NB4 (cell line): ENCODE measurements at regions not wholly inside any gene's neighbourhood (a gene's known extent, or its start where the extent isn't known, plus 50 kb on each side); places are given as distances from the start of the nearest gene placed in this dataset.

ENCODE experiments used
- DNase-seq: peaks from one replicate; pipeline ENCODE4 v3.0.0; 2010; ENCODE audit warnings: low read depth
- H3K4me3 ChIP-seq: one replicate; pipeline ENCODE4 v1.5.1; 2011; ENCODE audit warnings: mild to moderate bottlenecking, low read depth, low read length, moderate library complexity
- MYC ChIP-seq: IDR thresholded peaks from 2 replicates; pipeline ENCODE4 v1.6.1; 2011; ENCODE audit warnings: low read depth, low read length
- POLR2A ChIP-seq: IDR thresholded peaks from 2 replicates; pipeline ENCODE4 v1.6.1; 2011; ENCODE audit warnings: mild to moderate bottlenecking; ENCODE audit not compliant: insufficient read length; ENCODE audit errors: extremely low read depth
- TF ChIP-seq, protein P1 (sequence below): IDR thresholded peaks from one replicate; pipeline ENCODE4 v1.5.1; 2012; ENCODE audit warnings: low read depth, low read length
- TF ChIP-seq, protein P2 (sequence below): IDR thresholded peaks from 2 replicates; pipeline ENCODE4 v1.6.1; 2011; ENCODE audit warnings: low read depth, low read length

DNA sequence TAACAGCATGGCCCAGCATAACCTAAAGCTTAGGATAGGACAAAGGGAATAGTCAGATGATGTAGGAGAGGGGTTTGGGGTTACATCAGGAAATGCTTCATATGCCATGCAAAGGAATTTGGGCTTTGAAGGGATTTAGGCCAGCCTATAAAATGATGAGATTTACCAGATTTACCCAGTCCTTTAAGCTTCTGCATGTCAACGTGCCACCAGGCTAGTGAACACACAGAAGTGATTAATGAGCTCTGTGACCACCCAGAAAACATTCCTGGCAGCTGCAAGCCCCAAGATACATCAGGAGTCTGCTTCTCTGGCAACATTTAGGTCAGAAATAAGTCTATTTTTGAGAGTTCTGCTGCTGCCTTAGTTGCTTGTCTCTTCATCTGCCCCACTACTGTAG is 118.3 kb downstream of the LRIG3 start:
- DNase-seq, result no peak
- H3K4me3 ChIP-seq, result no peak overlapping the region
- TF ChIP-seq, protein P1, sequence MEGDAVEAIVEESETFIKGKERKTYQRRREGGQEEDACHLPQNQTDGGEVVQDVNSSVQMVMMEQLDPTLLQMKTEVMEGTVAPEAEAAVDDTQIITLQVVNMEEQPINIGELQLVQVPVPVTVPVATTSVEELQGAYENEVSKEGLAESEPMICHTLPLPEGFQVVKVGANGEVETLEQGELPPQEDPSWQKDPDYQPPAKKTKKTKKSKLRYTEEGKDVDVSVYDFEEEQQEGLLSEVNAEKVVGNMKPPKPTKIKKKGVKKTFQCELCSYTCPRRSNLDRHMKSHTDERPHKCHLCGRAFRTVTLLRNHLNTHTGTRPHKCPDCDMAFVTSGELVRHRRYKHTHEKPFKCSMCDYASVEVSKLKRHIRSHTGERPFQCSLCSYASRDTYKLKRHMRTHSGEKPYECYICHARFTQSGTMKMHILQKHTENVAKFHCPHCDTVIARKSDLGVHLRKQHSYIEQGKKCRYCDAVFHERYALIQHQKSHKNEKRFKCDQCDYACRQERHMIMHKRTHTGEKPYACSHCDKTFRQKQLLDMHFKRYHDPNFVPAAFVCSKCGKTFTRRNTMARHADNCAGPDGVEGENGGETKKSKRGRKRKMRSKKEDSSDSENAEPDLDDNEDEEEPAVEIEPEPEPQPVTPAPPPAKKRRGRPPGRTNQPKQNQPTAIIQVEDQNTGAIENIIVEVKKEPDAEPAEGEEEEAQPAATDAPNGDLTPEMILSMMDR, result no peak
- no peak for TF ChIP-seq POLR2A
- TF ChIP-seq, protein P2, sequence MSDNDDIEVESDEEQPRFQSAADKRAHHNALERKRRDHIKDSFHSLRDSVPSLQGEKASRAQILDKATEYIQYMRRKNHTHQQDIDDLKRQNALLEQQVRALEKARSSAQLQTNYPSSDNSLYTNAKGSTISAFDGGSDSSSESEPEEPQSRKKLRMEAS, result no peak
- no peak for TF ChIP-seq MYC

DNA sequence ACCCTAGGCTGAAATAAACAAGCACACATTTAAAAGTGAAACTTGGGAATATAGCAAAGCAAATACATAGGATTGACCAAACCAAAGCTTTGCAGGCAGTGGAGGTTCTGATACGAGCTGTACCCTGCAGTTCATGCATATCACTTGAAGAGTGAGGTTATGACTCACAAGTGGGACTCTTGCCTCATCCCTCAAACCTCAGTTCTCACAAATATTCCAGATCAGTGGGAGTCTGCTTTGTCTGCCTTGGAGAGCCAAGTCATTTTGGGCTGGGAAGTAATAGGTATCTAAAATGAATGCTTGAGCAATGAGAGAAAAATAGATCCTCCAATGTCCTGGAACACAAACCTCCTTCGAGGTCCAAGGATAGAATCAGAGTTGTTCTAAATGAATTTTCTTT is 116.4 kb downstream of the LRIG3 start:
- no peak overlapping the region for H3K4me3 ChIP-seq
- no peak for TF ChIP-seq MYC
- TF ChIP-seq POLR2A, result no peak
- TF ChIP-seq, protein P1, result no peak
- TF ChIP-seq, protein P2, result no peak
- peak; percentile 15 for DNase-seq

DNA sequence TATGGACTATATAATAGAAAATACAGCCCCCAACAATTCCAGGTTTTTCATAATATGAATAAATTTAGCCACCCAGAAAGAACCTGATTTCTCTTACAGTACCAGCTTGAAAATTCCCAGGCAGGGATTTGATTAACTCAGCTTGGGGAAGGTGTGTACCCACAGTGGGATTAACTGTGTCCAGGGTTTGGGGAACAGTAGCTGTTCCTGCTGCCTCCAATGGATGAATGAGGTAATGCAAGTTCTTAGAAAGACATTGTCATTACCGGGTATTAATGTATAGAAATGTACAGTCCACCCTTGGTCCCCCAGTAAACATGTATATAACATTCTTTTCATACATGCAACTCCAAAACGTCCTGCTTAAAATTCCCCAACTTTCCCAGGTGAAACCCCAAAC is 115.6 kb downstream of the LRIG3 start:
- H3K4me3 ChIP-seq, result no peak overlapping the region
- TF ChIP-seq, protein P2, result no peak
- TF ChIP-seq MYC, result no peak
- no peak for TF ChIP-seq POLR2A
- TF ChIP-seq, protein P1, result peak; percentile 54
- peak; percentile 14 for DNase-seq

DNA sequence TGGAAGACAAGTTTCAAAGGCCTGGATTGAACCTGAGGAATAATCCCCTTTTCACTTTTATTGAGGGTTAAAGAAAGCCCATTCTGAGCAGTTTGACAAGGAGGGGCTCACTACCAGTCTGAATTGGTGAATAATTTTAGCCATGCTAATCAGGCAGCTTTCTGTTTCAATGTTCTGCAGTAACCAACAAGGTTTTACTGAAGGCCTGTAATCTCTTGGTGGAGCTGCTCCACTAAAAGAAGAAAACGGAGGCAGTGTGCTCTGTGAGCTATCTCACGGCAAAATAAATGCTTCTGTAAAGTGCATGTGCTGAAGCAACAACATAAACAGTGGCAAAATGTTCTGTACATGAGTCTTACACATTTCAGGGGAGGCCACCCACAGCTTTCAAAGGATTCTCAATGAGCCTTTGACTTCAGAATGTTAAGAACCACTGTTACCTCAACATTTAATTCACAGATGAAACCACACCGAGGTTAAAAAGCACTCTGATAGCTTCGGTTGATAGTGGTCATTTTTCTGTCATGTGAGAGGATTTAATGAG is 111.2 kb downstream of the LRIG3 start:
- no peak for DNase-seq
- TF ChIP-seq, protein P2, result no peak
- TF ChIP-seq POLR2A, result no peak
- TF ChIP-seq, protein P1, result no peak
- no peak for TF ChIP-seq MYC
- no peak overlapping the region for H3K4me3 ChIP-seq

DNA sequence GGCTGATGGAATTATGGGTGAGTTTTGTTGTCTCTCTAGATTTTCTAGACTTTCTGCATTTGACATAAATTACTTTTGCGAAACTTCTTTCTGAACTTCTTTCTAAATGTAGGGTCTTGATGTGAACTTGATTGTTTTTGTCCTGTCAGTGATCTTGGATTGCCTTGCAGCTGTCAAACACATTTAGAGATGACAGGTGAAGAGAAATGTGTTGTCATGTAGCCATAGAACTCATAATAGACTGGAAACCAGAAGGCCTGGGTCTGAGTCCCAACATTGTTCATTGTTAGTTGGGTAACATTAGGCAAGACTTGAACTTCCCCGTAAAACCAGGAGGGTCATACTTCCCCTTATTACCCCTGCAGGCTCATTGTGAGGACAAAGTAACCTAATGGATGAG is 109.0 kb downstream of the LRIG3 start:
- DNase-seq, result peak; percentile 38
- TF ChIP-seq, protein P2, result no peak
- TF ChIP-seq POLR2A (no peak), MYC (no peak)
- TF ChIP-seq, protein P1, result no peak
- no peak overlapping the region for H3K4me3 ChIP-seq
